GM23338 (cell line): ENCODE measurements at regions not wholly inside any gene's neighbourhood (a gene's known extent, or its start where the extent isn't known, plus 50 kb on each side); places are given as distances from the start of the nearest gene placed in this dataset.

Source experiments
- ATAC-seq: fragments of 200-7000 bp; cut with Tn5 transposase; 3 replicates; pipeline ENCODE4 v1.9.1; 2020
- DNase-seq: peaks from one replicate; pipeline ENCODE4 v3.0.0-alpha.2; 2015; ENCODE audit warnings: low spot score
- H2AFZ ChIP-seq: fragments of 200-600 bp; sonication (generic); 2 replicates; pipeline ENCODE4 v1.8.0; 2016; ENCODE audit warnings: antibody characterized with exemption, mild to moderate bottlenecking, moderate library complexity
- H3F3A ChIP-seq: fragments of 200-600 bp; sonication (generic); replicated peaks from 2 replicates; pipeline ENCODE4 v1.8.0; 2017; ENCODE audit warnings: antibody characterized with exemption, mixed run types, low read depth
- H3K27ac ChIP-seq: fragments of 200-600 bp; sonication (generic); 2 replicates; pipeline ENCODE4 v1.6.1; 2016; ENCODE audit warnings: low read depth
- H3K27me3 ChIP-seq: fragments of 200-600 bp; sonication (generic); 2 replicates; pipeline ENCODE4 v1.8.0; 2016; ENCODE audit warnings: mild to moderate bottlenecking, mixed run types, moderate library complexity; ENCODE audit not compliant: insufficient read depth
- H3K36me3 ChIP-seq: fragments of 200-600 bp; sonication (generic); 2 replicates; pipeline ENCODE4 v1.8.0; 2016; ENCODE audit warnings: mild to moderate bottlenecking; ENCODE audit not compliant: insufficient read depth
- H3K4me1 ChIP-seq: fragments of 200-600 bp; sonication (generic); 2 replicates; pipeline ENCODE4 v1.8.0; 2016; ENCODE audit warnings: mild to moderate bottlenecking, moderate library complexity; ENCODE audit not compliant: insufficient read depth
- H3K4me2 ChIP-seq: fragments of 200-600 bp; sonication (generic); 2 replicates; pipeline ENCODE4 v1.7.1; 2017; ENCODE audit warnings: mixed run types
- H3K4me3 ChIP-seq: fragments of 200-600 bp; sonication (generic); 2 replicates; pipeline ENCODE4 v1.6.1; 2016; ENCODE audit warnings: mixed run types
- H3K79me2 ChIP-seq: fragments of 200-600 bp; sonication (generic); replicated peaks from 2 replicates; pipeline ENCODE4 v1.8.0; 2017; ENCODE audit warnings: mild to moderate bottlenecking; ENCODE audit not compliant: insufficient read depth
- H3K9me2 ChIP-seq: fragments of 200-600 bp; sonication (generic); 2 replicates; pipeline ENCODE4 v1.8.0; 2017; ENCODE audit not compliant: insufficient read depth
- H4K20me1 ChIP-seq: fragments of 200-600 bp; sonication (generic); replicated peaks from 2 replicates; pipeline ENCODE4 v1.8.0; 2017; ENCODE audit warnings: mild to moderate bottlenecking; ENCODE audit not compliant: insufficient read depth
- H3K27ac Mint-ChIP-seq: 2 replicates; pipeline ENCODE4 v1.8.0; 2020; ENCODE audit warnings: inconsistent platforms, mild to moderate bottlenecking, moderate library complexity, mixed read lengths
- H3K27me3 Mint-ChIP-seq: 3 replicates; pipeline ENCODE4 v1.8.0; 2022; ENCODE audit warnings: low read depth, mild to moderate bottlenecking, moderate library complexity, mixed read lengths, inconsistent platforms; ENCODE audit not compliant: insufficient read depth, poor library complexity
- H3K36me3 Mint-ChIP-seq: 3 replicates; pipeline ENCODE4 v1.8.0; 2021; ENCODE audit warnings: low read depth, mild to moderate bottlenecking, inconsistent platforms, moderate library complexity, mixed read lengths
- H3K4me1 Mint-ChIP-seq: 3 replicates; pipeline ENCODE4 v1.8.0; 2020; ENCODE audit warnings: mild to moderate bottlenecking, inconsistent platforms, mixed read lengths
- H3K4me3 Mint-ChIP-seq: 3 replicates; pipeline ENCODE4 v1.8.0; 2021; ENCODE audit warnings: moderate library complexity, mild to moderate bottlenecking, inconsistent platforms, mixed read lengths
- H3K9me3 Mint-ChIP-seq: 3 replicates; pipeline ENCODE4 v1.8.0; 2020; ENCODE audit warnings: moderate library complexity, mild to moderate bottlenecking, inconsistent platforms, mixed read lengths
- CREB1 ChIP-seq: fragments of 250-450 bp; sonication (Bioruptor Pico); IDR thresholded peaks from 2 replicates; pipeline ENCODE4 v1.5.0; 2020; ENCODE audit warnings: low read depth, mild to moderate bottlenecking, moderate library complexity
- CTCF ChIP-seq, 2 experiments: fragments of 200-600 bp in 1 of 2; sonication (generic) in 1 of 2; conservative IDR thresholded peaks; 2 replicates each; pipeline versions ENCODE4 v1.5.1 to v1.6.1; 2016 to 2017; ENCODE audit warnings: antibody characterized with exemption in 2 of 2, low read depth in 2 of 2, mild to moderate bottlenecking in 2 of 2, moderate library complexity in 1 of 2
- EZH2 ChIP-seq: fragments of 200-600 bp; sonication (generic); IDR thresholded peaks from one replicate; pipeline ENCODE4 v1.8.0; 2017; ENCODE audit warnings: antibody characterized with exemption, mild to moderate bottlenecking, low read depth; ENCODE audit not compliant: unreplicated experiment
- EZH2phosphoT487 ChIP-seq: fragments of 200-600 bp; sonication (generic); IDR thresholded peaks from one replicate; pipeline ENCODE4 v1.8.1; 2018; ENCODE audit warnings: antibody characterized with exemption; ENCODE audit not compliant: unreplicated experiment
- JUNB ChIP-seq: IDR thresholded peaks from one replicate; pipeline ENCODE4 v1.6.1; 2016; ENCODE audit warnings: antibody characterized with exemption; ENCODE audit not compliant: unreplicated experiment
- NANOG ChIP-seq: IDR thresholded peaks from 2 replicates; pipeline ENCODE4 v1.6.1; 2016; ENCODE audit warnings: antibody characterized with exemption, borderline replicate concordance
- STAT1 ChIP-seq: IDR thresholded peaks from one replicate; pipeline ENCODE4 v1.6.1; 2016; ENCODE audit warnings: antibody characterized with exemption; ENCODE audit not compliant: unreplicated experiment
- ZNF331 ChIP-seq: fragments of 250-450 bp; sonication (Bioruptor Pico); IDR thresholded peaks from 2 replicates; pipeline ENCODE4 v1.5.0; 2020; ENCODE audit warnings: low read depth, mild to moderate bottlenecking, moderate library complexity
- TF ChIP-seq, protein P1 (sequence below): IDR thresholded peaks from 2 replicates; pipeline ENCODE4 v1.6.1; 2016; ENCODE audit warnings: antibody characterized with exemption
- TF ChIP-seq, protein P2 (sequence below): IDR thresholded peaks from one replicate; pipeline ENCODE4 v1.6.1; 2018; ENCODE audit warnings: antibody characterized with exemption; ENCODE audit not compliant: unreplicated experiment
- TF ChIP-seq, protein P3 (sequence below): fragments of 250-450 bp; sonication (Bioruptor Pico); IDR thresholded peaks from 2 replicates; pipeline ENCODE4 v1.5.0; 2020; ENCODE audit warnings: mild to moderate bottlenecking, moderate library complexity

DNA sequence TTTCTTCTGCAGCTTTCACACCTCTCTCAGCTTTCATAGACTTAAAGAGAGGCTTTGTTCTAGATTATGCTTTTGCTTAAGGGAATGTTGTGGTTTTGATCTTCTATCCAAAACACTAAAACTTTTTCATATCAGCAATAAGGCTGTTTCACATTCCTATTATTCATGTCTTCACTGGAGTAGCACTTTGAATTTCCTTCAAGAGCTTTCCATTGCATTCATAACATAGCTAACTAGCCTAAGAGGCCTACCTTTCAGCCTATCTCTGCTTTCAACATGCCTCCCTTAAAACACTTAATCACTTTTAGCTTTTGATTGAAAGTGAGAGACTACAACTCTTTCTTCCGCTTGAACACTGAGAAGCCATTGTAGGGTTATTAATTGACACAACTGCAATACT lies 1117.0 kb upstream of the PHF14 start (continued):
- TF ChIP-seq CTCF (conservative IDR thresholded peaks at IDR 0.05; ENCODE audit: low read depth in 2 of 2) = no peak
- no peak for TF ChIP-seq JUNB
- TF ChIP-seq ZNF331 (CRISPR knock-in tag) = no peak
- TF ChIP-seq STAT1 = no peak

DNA sequence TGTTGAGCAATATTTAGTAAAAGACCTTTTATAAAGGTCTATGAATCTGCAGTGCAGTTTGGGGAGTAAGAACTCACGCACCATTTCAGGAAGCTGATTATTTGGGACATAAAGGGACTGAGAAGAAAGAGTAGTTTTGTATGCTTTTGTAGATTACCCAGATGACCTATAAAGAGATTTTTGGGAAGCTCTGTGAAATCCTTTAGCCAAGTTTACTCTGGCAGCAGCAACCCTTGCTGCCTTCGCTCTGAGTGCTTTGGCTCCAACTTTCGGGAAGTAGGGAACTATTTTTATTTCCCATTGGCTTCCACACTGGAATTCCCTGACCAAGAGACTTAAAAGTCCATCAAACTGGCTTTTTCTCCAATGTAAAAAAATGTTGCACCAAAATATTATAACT lies 1110.1 kb upstream of the PHF14 start:
- H3K27me3 Mint-ChIP-seq = no peaks in the 10 kb centered on the region
- Histone ChIP-seq H3K27ac (no peak overlapping the region), H3F3A (no peaks in the 10 kb centered on the region), H3K4me3 (no peak overlapping the region), H3K4me2 (no peak overlapping the region), H3K9me2 (no peaks in the 10 kb centered on the region), H3K4me1 (no peaks in the 10 kb centered on the region), H3K79me2 (no peaks in the 10 kb centered on the region), H3K27me3 (no peaks in the 10 kb centered on the region), H3K36me3 (no peaks in the 10 kb centered on the region), H4K20me1 (no peaks in the 10 kb centered on the region), H2AFZ (no peak overlapping the region)
- DNase-seq (no peak), ATAC-seq (no peak)
- H3K9me3 Mint-ChIP-seq = no peaks in the 10 kb centered on the region
- H3K36me3 Mint-ChIP-seq = no peaks in the 10 kb centered on the region
- H3K27ac Mint-ChIP-seq = no peak overlapping the region
- no peaks in the 10 kb centered on the region for H3K4me1 Mint-ChIP-seq
- no peak overlapping the region for H3K4me3 Mint-ChIP-seq
- TF ChIP-seq CREB1 (CRISPR knock-in tag) (no peak), STAT1 (no peak), NANOG (no peak), EZH2phosphoT487 (no peak), EZH2 (no peak), CTCF (conservative IDR thresholded peaks at IDR 0.05; ENCODE audit: low read depth in 2 of 2) (no peak)
- TF ChIP-seq, protein P1, sequence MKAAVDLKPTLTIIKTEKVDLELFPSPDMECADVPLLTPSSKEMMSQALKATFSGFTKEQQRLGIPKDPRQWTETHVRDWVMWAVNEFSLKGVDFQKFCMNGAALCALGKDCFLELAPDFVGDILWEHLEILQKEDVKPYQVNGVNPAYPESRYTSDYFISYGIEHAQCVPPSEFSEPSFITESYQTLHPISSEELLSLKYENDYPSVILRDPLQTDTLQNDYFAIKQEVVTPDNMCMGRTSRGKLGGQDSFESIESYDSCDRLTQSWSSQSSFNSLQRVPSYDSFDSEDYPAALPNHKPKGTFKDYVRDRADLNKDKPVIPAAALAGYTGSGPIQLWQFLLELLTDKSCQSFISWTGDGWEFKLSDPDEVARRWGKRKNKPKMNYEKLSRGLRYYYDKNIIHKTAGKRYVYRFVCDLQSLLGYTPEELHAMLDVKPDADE = no peak
- TF ChIP-seq, protein P2, sequence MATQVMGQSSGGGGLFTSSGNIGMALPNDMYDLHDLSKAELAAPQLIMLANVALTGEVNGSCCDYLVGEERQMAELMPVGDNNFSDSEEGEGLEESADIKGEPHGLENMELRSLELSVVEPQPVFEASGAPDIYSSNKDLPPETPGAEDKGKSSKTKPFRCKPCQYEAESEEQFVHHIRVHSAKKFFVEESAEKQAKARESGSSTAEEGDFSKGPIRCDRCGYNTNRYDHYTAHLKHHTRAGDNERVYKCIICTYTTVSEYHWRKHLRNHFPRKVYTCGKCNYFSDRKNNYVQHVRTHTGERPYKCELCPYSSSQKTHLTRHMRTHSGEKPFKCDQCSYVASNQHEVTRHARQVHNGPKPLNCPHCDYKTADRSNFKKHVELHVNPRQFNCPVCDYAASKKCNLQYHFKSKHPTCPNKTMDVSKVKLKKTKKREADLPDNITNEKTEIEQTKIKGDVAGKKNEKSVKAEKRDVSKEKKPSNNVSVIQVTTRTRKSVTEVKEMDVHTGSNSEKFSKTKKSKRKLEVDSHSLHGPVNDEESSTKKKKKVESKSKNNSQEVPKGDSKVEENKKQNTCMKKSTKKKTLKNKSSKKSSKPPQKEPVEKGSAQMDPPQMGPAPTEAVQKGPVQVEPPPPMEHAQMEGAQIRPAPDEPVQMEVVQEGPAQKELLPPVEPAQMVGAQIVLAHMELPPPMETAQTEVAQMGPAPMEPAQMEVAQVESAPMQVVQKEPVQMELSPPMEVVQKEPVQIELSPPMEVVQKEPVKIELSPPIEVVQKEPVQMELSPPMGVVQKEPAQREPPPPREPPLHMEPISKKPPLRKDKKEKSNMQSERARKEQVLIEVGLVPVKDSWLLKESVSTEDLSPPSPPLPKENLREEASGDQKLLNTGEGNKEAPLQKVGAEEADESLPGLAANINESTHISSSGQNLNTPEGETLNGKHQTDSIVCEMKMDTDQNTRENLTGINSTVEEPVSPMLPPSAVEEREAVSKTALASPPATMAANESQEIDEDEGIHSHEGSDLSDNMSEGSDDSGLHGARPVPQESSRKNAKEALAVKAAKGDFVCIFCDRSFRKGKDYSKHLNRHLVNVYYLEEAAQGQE = no peak
- TF ChIP-seq, protein P3, sequence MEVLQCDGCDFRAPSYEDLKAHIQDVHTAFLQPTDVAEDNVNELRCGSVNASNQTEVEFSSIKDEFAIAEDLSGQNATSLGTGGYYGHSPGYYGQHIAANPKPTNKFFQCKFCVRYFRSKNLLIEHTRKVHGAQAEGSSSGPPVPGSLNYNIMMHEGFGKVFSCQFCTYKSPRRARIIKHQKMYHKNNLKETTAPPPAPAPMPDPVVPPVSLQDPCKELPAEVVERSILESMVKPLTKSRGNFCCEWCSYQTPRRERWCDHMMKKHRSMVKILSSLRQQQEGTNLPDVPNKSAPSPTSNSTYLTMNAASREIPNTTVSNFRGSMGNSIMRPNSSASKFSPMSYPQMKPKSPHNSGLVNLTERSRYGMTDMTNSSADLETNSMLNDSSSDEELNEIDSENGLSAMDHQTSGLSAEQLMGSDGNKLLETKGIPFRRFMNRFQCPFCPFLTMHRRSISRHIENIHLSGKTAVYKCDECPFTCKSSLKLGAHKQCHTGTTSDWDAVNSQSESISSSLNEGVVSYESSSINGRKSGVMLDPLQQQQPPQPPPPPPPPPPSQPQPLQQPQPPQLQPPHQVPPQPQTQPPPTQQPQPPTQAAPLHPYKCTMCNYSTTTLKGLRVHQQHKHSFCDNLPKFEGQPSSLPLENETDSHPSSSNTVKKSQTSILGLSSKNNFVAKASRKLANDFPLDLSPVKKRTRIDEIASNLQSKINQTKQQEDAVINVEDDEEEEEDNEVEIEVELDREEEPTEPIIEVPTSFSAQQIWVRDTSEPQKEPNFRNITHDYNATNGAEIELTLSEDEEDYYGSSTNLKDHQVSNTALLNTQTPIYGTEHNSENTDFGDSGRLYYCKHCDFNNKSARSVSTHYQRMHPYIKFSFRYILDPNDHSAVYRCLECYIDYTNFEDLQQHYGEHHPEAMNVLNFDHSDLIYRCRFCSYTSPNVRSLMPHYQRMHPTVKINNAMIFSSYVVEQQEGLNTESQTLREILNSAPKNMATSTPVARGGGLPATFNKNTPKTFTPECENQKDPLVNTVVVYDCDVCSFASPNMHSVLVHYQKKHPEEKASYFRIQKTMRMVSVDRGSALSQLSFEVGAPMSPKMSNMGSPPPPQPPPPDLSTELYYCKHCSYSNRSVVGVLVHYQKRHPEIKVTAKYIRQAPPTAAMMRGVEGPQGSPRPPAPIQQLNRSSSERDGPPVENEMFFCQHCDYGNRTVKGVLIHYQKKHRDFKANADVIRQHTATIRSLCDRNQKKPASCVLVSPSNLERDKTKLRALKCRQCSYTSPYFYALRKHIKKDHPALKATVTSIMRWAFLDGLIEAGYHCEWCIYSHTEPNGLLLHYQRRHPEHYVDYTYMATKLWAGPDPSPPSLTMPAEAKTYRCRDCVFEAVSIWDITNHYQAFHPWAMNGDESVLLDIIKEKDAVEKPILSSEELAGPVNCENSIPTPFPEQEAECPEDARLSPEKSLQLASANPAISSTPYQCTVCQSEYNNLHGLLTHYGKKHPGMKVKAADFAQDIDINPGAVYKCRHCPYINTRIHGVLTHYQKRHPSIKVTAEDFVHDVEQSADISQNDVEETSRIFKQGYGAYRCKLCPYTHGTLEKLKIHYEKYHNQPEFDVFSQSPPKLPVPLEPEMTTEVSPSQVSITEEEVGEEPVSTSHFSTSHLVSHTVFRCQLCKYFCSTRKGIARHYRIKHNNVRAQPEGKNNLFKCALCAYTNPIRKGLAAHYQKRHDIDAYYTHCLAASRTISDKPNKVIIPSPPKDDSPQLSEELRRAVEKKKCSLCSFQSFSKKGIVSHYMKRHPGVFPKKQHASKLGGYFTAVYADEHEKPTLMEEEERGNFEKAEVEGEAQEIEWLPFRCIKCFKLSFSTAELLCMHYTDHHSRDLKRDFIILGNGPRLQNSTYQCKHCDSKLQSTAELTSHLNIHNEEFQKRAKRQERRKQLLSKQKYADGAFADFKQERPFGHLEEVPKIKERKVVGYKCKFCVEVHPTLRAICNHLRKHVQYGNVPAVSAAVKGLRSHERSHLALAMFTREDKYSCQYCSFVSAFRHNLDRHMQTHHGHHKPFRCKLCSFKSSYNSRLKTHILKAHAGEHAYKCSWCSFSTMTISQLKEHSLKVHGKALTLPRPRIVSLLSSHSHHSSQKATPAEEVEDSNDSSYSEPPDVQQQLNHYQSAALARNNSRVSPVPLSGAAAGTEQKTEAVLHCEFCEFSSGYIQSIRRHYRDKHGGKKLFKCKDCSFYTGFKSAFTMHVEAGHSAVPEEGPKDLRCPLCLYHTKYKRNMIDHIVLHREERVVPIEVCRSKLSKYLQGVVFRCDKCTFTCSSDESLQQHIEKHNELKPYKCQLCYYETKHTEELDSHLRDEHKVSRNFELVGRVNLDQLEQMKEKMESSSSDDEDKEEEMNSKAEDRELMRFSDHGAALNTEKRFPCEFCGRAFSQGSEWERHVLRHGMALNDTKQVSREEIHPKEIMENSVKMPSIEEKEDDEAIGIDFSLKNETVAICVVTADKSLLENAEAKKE = no peak
